Parathyroid adenoma (tissue), 2 donors: ENCODE measurements at regions not wholly inside any gene's neighbourhood (a gene's known extent, or its start where the extent isn't known, plus 50 kb on each side); places are given as distances from the start of the nearest gene placed in this dataset.

Experiments
- H2AFZ ChIP-seq: fragments of 300-600 bp; sonication (generic); one replicate; pipeline ENCODE4 v1.7.0; 2017; ENCODE audit warnings: antibody characterized with exemption, mild to moderate bottlenecking
- H3K27ac ChIP-seq: fragments of 300-600 bp; sonication (generic); one replicate; pipeline ENCODE4 v1.7.0; 2017
- H3K27me3 ChIP-seq: fragments of 300-600 bp; sonication (generic); one replicate; pipeline ENCODE4 v1.7.0; 2017; ENCODE audit warnings: low read length; ENCODE audit not compliant: control insufficient read depth, insufficient read depth
- H3K36me3 ChIP-seq: fragments of 300-600 bp; sonication (generic); one replicate; pipeline ENCODE4 v1.7.0; 2017; ENCODE audit warnings: low read length; ENCODE audit not compliant: control insufficient read depth, insufficient read depth
- H3K4me1 ChIP-seq: fragments of 300-600 bp; sonication (generic); one replicate; pipeline ENCODE4 v1.7.0; 2017; ENCODE audit warnings: control low read depth
- H3K4me2 ChIP-seq: fragments of 300-600 bp; sonication (generic); one replicate; pipeline ENCODE4 v1.7.0; 2017; ENCODE audit warnings: low read length
- H3K4me3 ChIP-seq: fragments of 300-600 bp; sonication (generic); one replicate; pipeline ENCODE4 v1.7.0; 2017; ENCODE audit warnings: low read depth, low read length
- H3K79me2 ChIP-seq: fragments of 300-600 bp; sonication (generic); one replicate; pipeline ENCODE4 v1.7.0; 2017; ENCODE audit warnings: control low read depth
- H3K9ac ChIP-seq: fragments of 300-600 bp; sonication (generic); one replicate; pipeline ENCODE4 v1.7.0; 2017; ENCODE audit warnings: mild to moderate bottlenecking
- H3K9me3 ChIP-seq: fragments of 300-600 bp; sonication (generic); one replicate; pipeline ENCODE4 v1.7.0; 2017; ENCODE audit warnings: low read length; ENCODE audit not compliant: control insufficient read depth
- CTCF ChIP-seq: fragments of 300-600 bp; sonication (generic); IDR thresholded peaks from one replicate; pipeline ENCODE4 v1.7.0; 2017; ENCODE audit warnings: antibody characterized with exemption, mild to moderate bottlenecking
- donor health status: primary hyperparathyroidism.

- no peak for TF ChIP-seq CTCF
- H3K4me3 ChIP-seq = no peak overlapping the region
- H3K36me3 ChIP-seq = no peaks in the 10 kb centered on the region
- no peak overlapping the region for H3K9ac ChIP-seq
- no peaks in the 10 kb centered on the region for H3K9me3 ChIP-seq
- no peaks in the 10 kb centered on the region for H3K27me3 ChIP-seq
- H3K79me2 ChIP-seq = no peaks in the 10 kb centered on the region
- H3K27ac ChIP-seq = no peak overlapping the region
- peaks cover 5% of the 10 kb centered on the region for H3K4me1 ChIP-seq
- no peak overlapping the region for H2AFZ ChIP-seq
- H3K4me2 ChIP-seq = peak overlapping the region; percentile 30
Observed at GRCh38 chr4:149296503-149296902, 519.1 kb downstream of the IQCM start.

- H3K4me3 ChIP-seq = no peak overlapping the region
- H3K79me2 ChIP-seq = no peaks in the 10 kb centered on the region
- no peaks in the 10 kb centered on the region for H3K27me3 ChIP-seq
- H3K4me2 ChIP-seq = peak overlapping the region; percentile 30
- H3K9me3 ChIP-seq = no peaks in the 10 kb centered on the region
- no peak overlapping the region for H2AFZ ChIP-seq
- no peak for TF ChIP-seq CTCF
- H3K9ac ChIP-seq = no peak overlapping the region
- H3K36me3 ChIP-seq = no peaks in the 10 kb centered on the region
- peaks cover 5% of the 10 kb centered on the region for H3K4me1 ChIP-seq
- no peak overlapping the region for H3K27ac ChIP-seq
Observed at GRCh38 chr4:149296084-149296483, 519.6 kb downstream of the IQCM start.

GRCh38 chr4:149294601-149295000 lies 521.0 kb downstream of the IQCM start:
- no peaks in the 10 kb centered on the region for H3K79me2 ChIP-seq
- H3K9me3 ChIP-seq = no peaks in the 10 kb centered on the region
- no peak overlapping the region for H3K9ac ChIP-seq
- H3K27me3 ChIP-seq = no peaks in the 10 kb centered on the region
- H3K4me3 ChIP-seq = no peak overlapping the region
- no peak for TF ChIP-seq CTCF
- H3K36me3 ChIP-seq = no peaks in the 10 kb centered on the region
- H3K4me2 ChIP-seq = no peak overlapping the region
- no peak overlapping the region for H3K27ac ChIP-seq
- no peak overlapping the region for H2AFZ ChIP-seq
- peaks cover 5% of the 10 kb centered on the region for H3K4me1 ChIP-seq

GRCh38 chr4:149293046-149293649 lies 522.5 kb downstream of the IQCM start:
- Histone ChIP-seq H3K4me3 (no peak overlapping the region), H3K79me2 (no peaks in the 10 kb centered on the region), H3K27me3 (no peaks in the 10 kb centered on the region), H3K36me3 (no peaks in the 10 kb centered on the region), H3K9ac (no peak overlapping the region), H3K4me1 (peaks cover 5% of the 10 kb centered on the region), H3K9me3 (no peaks in the 10 kb centered on the region), H3K4me2 (no peak overlapping the region), H3K27ac (no peak overlapping the region), H2AFZ (no peak overlapping the region)
- TF ChIP-seq CTCF = no peak

- Histone ChIP-seq H3K4me3 (no peak overlapping the region), H3K27ac (no peak overlapping the region), H3K9me3 (no peaks in the 10 kb centered on the region), H3K79me2 (no peaks in the 10 kb centered on the region), H3K27me3 (no peaks in the 10 kb centered on the region), H3K36me3 (no peaks in the 10 kb centered on the region), H3K4me2 (no peak overlapping the region), H3K9ac (no peak overlapping the region), H2AFZ (no peak overlapping the region), H3K4me1 (peaks cover 5% of the 10 kb centered on the region)
- no peak for TF ChIP-seq CTCF
Observed at GRCh38 chr4:149292425-149293007, 523.1 kb downstream of the IQCM start.
